22Rv1 (cell line): ENCODE measurements at regions not wholly inside any gene's neighbourhood (a gene's known extent, or its start where the extent isn't known, plus 50 kb on each side); places are given as distances from the start of the nearest gene placed in this dataset.

Experiments
- CTCF ChIP-seq: fragments of 450-650 bp; IDR thresholded peaks from 2 replicates; pipeline ENCODE4 v1.5.1; 2017; ENCODE audit warnings: mild to moderate bottlenecking
- ZFX ChIP-seq: fragments of 450-650 bp; IDR thresholded peaks from 2 replicates; pipeline ENCODE4 v1.6.1; 2017; ENCODE audit warnings: antibody characterized with exemption, borderline replicate concordance

GRCh38 chr10:2053805-2054204, 316.5 kb upstream of the ADARB2 start:
- no peak for TF ChIP-seq CTCF
- TF ChIP-seq ZFX = no peak
